Left ventricle myocardium superior (tissue), 1 donor: ENCODE measurements at regions not wholly inside any gene's neighbourhood (a gene's known extent, or its start where the extent isn't known, plus 50 kb on each side); places are given as distances from the start of the nearest gene placed in this dataset.

ENCODE experiments used
- ATAC-seq: fragments of 200-7000 bp; cut with Tn5 transposase; one replicate; pipeline ENCODE4 v1.9.1; 2020; ENCODE audit warnings: mild to moderate bottlenecking, moderate library complexity
- DNase-seq: peaks from one replicate; pipeline ENCODE4 v3.0.0-alpha.2; 2020
- intact Hi-C: fragments of 100-400 bp; cut with micrococcal nuclease; formaldehyde crosslinking; loops from one replicate; pipeline ENCODE4 v1.11.0; 2022
- donor health status: DM: no; HTN: yes; CAD: no; lungs with severe emphysema.

- no peak for ATAC-seq
- intact Hi-C loops: no loop called here
These were observed 897.0 kb downstream of the SLITRK6 start for GRCh38 chr13:84902243-84902642.

DNA sequence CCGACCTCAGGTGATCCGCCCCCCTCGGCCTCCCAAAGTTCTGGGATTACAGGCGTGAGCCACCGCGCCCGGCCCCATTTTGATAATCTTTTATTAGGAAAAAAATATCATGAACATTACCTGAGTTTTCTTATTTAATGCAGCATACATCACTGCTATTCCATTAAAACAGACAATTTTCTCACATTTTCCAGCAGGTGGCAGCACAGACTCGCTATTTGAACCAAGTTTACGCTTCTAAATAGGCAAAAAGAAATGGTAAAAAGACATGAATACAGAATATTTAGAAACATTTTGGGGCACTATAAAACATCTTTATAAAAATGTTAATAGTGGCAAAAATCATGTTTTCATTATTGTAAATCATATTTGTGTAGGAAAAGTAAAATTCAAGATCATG, 903.1 kb downstream of the SLITRK6 start:
- DNase-seq: no peak
- ATAC-seq: no peak
- intact Hi-C loops: loop anchor here (10.0 kb wide), 1 partner anchor 919 kb away; no protein-coding TSS in a partner anchor

More at GRCh38 chr13:84902243-84902642, 897.0 kb downstream of the SLITRK6 start:
- DNase-seq: no peak

DNA sequence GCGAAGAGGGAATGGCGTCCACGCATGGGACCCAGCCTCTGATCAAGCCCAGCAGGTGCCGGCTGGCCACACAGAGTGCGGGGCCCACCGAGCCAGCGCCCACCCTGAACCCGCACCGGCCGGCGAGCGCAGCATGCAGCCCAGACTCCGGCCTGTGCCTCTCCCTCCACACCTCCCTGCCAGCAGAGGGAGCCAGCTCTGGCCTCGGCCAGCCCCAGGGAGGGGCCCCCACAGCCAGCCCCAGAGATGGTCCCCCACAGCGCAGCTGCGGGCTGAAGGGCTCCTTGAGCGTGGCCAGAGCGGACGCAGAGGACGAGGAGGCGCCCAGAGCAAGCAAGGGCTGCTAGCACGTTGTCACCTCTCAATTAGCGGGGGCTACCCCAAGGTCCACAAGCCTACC, 904.5 kb downstream of the SLITRK6 start:
- no peak for ATAC-seq
- intact Hi-C loops: loop anchor here (10.0 kb wide), 1 partner anchor 920 kb away; no protein-coding TSS in a partner anchor
- no peak for DNase-seq

DNA sequence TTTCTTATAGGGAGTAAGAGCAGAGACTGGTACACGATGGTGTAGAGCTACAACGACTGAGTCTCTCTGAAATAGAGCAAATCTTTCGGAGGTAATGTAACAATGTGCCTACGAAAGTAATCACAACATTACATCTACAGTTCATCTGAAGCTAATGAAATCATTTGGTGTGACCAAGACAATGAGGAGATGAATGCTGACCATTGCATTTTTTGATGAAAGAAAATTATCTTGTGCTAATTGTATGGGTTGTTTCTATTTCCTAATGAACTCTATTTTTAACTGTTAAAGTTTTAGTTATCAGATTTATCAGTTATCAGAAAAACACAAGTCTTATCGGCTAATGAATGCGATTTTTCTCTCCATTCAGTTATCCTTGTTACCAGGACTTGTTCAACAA, 913.4 kb downstream of the SLITRK6 start:
- ATAC-seq: no peak

GRCh38 chr13:84873951-84874350, 925.3 kb downstream of the SLITRK6 start:
- no peak for ATAC-seq
- intact Hi-C loops: no loop called here

More for the DNA sequence above, 913.4 kb downstream of the SLITRK6 start:
- DNase-seq: no peak
- intact Hi-C loops: no loop called here

DNA sequence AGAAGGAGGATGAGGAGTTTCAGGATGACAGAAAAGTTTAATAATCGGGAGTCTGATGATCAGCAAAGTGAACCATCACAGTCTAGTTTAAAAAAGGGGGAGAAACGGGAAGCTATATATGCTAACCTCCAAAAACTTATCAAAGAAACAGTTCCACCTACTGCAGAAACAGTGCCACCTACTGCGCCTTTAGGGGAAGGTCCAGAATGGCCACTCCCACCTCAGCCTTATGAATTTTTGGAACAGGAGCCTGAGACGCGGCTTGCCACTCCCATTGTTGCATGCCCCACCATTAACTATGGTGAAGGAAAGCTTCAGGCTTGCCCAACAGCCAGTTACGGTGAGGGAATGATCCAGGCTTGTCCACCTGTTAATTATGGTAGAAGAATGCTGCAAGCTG, 929.0 kb downstream of the SLITRK6 start:
- DNase-seq (no peak), ATAC-seq (no peak)
- intact Hi-C loops: no loop called here

More at GRCh38 chr13:84873951-84874350, 925.3 kb downstream of the SLITRK6 start:
- no peak for DNase-seq

GRCh38 chr13:84867246-84867645, 932.0 kb downstream of the SLITRK6 start:
- intact Hi-C loops: no loop called here
- DNase-seq (no peak), ATAC-seq (no peak)

- intact Hi-C loops: no loop called here
- DNase-seq (peak; percentile 32), ATAC-seq (no peak)
These were observed 933.4 kb downstream of the SLITRK6 start for GRCh38 chr13:84865783-84866221.

DNA sequence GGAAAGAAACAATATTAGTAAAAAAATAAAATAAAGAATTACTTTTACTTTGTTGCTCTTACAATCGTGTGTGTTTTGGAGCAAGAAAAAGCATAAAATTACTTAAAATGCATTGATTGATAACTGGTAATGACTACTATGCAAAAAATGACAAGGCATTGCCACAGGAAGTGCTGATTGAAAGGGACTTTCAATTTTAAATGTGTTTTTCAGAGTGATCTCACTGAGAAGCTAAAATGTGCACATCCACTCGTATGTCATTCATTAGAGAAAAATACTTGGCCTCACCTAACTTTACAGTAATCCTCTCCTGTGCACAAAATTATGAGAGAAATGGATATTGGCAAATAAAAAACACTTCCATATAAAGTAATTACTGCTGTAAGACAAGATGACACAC, 934.9 kb downstream of the SLITRK6 start:
- no peak for DNase-seq
- ATAC-seq: no peak
- intact Hi-C loops: no loop called here

DNA sequence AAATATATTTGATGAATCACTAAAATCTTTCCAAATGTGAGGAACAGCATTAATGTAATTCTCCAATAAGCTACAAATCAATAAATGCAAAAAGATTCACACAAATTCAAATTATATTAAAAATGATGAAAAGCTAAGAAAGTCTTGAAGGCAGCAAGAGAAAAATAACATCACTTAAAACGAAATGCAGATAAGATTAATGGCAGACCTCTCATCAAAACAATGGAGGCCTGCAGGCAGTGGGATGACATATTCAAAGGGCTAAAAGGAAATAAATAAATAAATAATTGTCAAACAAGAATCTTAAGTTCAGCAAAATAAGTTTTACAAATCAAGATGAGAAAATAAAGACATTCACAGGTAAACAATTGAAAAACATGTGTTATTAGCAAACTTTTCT, 952.1 kb downstream of the SLITRK6 start:
- ATAC-seq: no peak
- intact Hi-C loops: no loop called here

GRCh38 chr13:84845907-84846619, 953.2 kb downstream of the SLITRK6 start:
- intact Hi-C loops: no loop called here
- no peak for DNase-seq
- no peak for ATAC-seq

More for the DNA sequence above, 952.1 kb downstream of the SLITRK6 start:
- DNase-seq: no peak

DNA sequence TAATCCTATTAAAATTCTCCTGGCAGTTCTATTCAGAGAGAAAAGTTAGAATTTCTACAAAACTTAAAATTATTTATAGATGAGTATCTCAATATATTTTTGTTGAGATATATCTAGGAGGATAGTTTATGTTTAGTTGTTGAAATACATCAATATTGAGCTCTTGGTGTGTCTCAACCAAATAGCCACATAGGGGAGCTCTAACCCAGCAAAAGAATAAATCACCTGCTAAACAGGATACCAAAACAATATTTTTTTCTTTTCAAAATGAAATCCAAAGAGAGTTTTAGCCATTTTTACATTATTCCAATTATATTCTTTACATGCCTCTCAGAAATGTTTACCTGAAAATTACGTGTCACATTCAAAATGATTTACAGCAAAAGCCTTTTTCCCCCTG, 954.7 kb downstream of the SLITRK6 start:
- DNase-seq (no peak), ATAC-seq (no peak)
- intact Hi-C loops: no loop called here

GRCh38 chr13:84843368-84843767, 955.9 kb downstream of the SLITRK6 start:
- no peak for DNase-seq
- intact Hi-C loops: no loop called here
- ATAC-seq: no peak

- ATAC-seq (no peak), DNase-seq (no peak)
These were observed 951.9 kb upstream of the SLITRK1 start for GRCh38 chr13:84834201-84834600.

GRCh38 chr13:84831666-84832657, 949.7 kb upstream of the SLITRK1 start:
- no peak for DNase-seq
- no peak for ATAC-seq
- intact Hi-C loops: no loop called here

More at GRCh38 chr13:84834201-84834600, 951.9 kb upstream of the SLITRK1 start:
- intact Hi-C loops: no loop called here

DNA sequence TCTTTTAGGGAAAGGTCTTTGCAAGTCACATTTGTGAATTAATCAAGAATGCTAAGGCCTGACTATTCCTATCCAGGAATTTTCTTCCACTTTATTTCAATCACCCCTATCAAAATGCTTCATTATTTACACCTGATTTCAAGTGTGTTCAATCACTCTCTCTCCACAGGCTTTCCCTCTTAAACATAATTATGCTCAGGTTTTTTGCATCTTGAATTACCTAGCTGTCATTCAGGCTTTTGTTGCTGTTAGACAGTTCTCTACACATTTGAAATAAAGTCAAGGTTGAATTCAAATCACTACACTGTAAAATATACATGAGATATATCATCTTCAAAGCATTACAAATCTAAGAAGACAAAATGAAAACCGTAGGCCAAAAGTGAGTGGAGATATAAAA, 941.3 kb upstream of the SLITRK1 start:
- intact Hi-C loops: no loop called here
- DNase-seq (no peak), ATAC-seq (no peak)

- ATAC-seq: no peak
- intact Hi-C loops: no loop called here
- DNase-seq: no peak
These were observed 939.0 kb upstream of the SLITRK1 start for GRCh38 chr13:84821261-84821660.

DNA sequence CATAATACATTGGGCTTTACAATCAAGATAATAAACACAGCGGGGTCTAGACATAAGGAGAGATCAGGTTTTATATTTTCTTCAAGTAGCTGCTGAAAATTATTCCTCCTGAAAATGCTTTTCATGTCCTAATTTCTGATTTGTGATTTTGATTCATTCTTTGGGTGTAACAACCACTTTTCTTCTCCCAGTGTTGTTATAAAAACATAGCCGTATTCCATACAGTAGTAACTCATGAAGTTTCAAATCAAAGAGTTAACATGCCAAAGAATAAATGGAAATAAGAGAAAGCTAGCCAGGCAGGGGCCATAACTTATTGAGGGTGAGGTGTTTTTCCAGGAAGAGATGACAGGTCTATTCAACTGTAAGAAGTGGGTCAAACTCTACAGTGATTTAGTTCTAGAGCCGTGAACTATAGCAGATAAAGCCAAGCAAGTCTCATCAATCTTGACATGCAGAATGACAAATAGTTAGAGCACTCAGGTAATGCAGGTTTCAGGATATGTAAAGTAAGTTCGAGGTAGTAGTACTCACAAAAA, 934.4 kb upstream of the SLITRK1 start:
- ATAC-seq: no peak
- DNase-seq: no peak
- intact Hi-C loops: no loop called here

DNA sequence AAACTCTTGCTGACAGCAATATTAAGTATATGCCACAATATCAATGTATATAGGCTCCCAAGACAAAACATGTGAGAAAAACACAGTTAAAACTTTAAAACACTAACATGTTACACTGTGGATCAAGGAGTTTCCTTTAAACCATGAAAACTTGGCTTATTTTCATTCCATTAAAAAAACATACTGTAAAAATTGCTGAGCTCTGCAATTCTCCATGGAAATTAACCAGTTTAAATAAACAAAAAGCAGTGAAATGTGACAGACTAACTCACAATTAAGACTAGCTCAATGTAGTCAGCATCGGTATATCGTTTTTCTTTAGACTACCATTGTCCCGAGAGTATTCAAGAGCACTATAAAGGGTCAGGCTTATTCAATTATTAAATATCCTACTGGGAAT, 930.5 kb upstream of the SLITRK1 start:
- DNase-seq (no peak), ATAC-seq (no peak)
- intact Hi-C loops: no loop called here

DNA sequence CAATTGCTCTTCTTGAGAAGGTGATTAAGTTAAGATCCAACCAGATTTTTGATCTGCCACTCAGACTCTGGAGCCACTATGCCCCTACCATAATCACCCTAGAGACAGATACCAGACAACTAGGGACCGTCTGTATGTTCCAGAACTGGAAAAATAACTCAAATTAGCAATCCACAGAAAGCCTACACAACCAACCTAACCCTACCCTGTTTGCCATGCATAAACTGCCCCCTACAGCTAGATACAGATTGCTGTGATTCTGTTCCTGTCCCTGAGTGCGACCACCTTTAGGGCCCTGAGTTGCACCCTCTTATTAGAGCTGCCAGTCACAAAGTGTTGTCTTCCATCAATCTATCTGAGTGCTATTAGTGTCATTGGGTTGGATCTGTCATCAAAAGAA, 929.8 kb upstream of the SLITRK1 start:
- DNase-seq (no peak), ATAC-seq (no peak)
- intact Hi-C loops: no loop called here
